Mesothelial cell of epicardium (in vitro differentiated cells): ENCODE measurements at regions not wholly inside any gene's neighbourhood (a gene's known extent, or its start where the extent isn't known, plus 50 kb on each side); places are given as distances from the start of the nearest gene placed in this dataset.

Source experiments
- DNase-seq, 2 experiments: peaks; one replicate each; pipeline ENCODE4 v3.0.0; 2021; ENCODE audit warnings: low spot score in 2 of 2; ENCODE audit not compliant: unreplicated experiment in 2 of 2
- H3K27ac Mint-ChIP-seq: 2 replicates; pipeline ENCODE4 v1.8.0; 2021; ENCODE audit warnings: mixed read lengths
- H3K27me3 Mint-ChIP-seq: 2 replicates; pipeline ENCODE4 v1.8.0; 2021; ENCODE audit warnings: low read depth, mixed read lengths
- H3K36me3 Mint-ChIP-seq: 2 replicates; pipeline ENCODE4 v1.8.0; 2021; ENCODE audit warnings: mixed read lengths
- H3K4me1 Mint-ChIP-seq: 2 replicates; pipeline ENCODE4 v1.8.0; 2021; ENCODE audit warnings: mixed read lengths
- H3K4me3 Mint-ChIP-seq: 2 replicates; pipeline ENCODE4 v1.8.0; 2021; ENCODE audit warnings: mild to moderate bottlenecking, moderate library complexity, mixed read lengths
- H3K9me3 Mint-ChIP-seq: 2 replicates; pipeline ENCODE4 v1.8.0; 2021; ENCODE audit warnings: mixed read lengths
- TF ChIP-seq, protein P1 (sequence below): fragments of 200-600 bp; sonication (generic); IDR thresholded peaks from one replicate; pipeline ENCODE4 v1.5.0; 2021; ENCODE audit warnings: antibody characterized with exemption; ENCODE audit not compliant: unreplicated experiment

DNA sequence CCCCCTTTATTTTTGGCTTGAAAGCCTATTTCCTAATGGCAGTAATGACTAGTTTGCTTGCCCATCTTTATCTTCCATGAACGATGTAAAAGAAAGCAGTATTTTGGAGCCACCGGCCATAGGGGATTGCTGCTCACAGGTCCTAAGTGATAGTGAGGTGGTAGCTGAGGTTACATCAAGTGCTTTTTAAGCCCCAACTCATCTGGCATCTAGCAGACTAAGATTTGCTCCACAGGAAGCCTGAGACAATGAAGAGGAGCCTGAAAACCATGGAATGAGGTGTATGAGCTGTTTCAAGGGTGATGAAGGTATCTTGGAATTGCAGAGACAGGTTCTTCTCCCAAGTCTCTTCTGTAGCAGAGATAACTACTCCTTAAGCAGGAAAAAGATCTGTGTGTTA is 496.3 kb downstream of the XPNPEP1 start:
- no peak overlapping the region for H3K27ac Mint-ChIP-seq

DNA sequence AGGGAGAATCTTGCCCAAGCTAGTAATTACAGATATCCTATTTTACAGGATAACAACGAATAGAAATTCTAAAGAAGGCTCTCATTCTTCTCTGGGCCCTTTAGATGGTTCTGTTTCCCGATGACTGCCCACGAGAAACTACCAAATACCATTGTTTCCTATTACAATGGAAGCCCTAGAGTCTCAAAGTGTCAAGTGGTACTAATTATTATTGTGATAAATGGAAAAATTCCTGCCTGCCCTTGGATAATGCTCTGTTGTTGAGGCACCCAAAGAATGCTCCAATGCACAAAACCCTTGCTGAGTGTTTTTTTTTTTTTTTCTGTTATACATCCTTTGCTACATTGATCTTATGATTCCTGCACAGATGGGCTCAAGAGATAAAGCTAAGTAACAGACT is 504.5 kb downstream of the XPNPEP1 start:
- no peaks in the 10 kb centered on the region for H3K27me3 Mint-ChIP-seq
- H3K36me3 Mint-ChIP-seq = no peaks in the 10 kb centered on the region
- peaks cover 11% of the 10 kb centered on the region for H3K9me3 Mint-ChIP-seq
- H3K4me3 Mint-ChIP-seq = no peak overlapping the region
- no peak overlapping the region for H3K27ac Mint-ChIP-seq
- DNase-seq = no peak
- TF ChIP-seq, protein P1, sequence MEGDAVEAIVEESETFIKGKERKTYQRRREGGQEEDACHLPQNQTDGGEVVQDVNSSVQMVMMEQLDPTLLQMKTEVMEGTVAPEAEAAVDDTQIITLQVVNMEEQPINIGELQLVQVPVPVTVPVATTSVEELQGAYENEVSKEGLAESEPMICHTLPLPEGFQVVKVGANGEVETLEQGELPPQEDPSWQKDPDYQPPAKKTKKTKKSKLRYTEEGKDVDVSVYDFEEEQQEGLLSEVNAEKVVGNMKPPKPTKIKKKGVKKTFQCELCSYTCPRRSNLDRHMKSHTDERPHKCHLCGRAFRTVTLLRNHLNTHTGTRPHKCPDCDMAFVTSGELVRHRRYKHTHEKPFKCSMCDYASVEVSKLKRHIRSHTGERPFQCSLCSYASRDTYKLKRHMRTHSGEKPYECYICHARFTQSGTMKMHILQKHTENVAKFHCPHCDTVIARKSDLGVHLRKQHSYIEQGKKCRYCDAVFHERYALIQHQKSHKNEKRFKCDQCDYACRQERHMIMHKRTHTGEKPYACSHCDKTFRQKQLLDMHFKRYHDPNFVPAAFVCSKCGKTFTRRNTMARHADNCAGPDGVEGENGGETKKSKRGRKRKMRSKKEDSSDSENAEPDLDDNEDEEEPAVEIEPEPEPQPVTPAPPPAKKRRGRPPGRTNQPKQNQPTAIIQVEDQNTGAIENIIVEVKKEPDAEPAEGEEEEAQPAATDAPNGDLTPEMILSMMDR = no peak
- H3K4me1 Mint-ChIP-seq = peaks cover 3% of the 10 kb centered on the region

More for the DNA sequence above, 496.3 kb downstream of the XPNPEP1 start:
- no peaks in the 10 kb centered on the region for H3K27me3 Mint-ChIP-seq
- H3K4me3 Mint-ChIP-seq = no peak overlapping the region
- no peaks in the 10 kb centered on the region for H3K36me3 Mint-ChIP-seq
- no peaks in the 10 kb centered on the region for H3K4me1 Mint-ChIP-seq
- DNase-seq = no peak
- H3K9me3 Mint-ChIP-seq = no peaks in the 10 kb centered on the region
- TF ChIP-seq, protein P1 = no peak

DNA sequence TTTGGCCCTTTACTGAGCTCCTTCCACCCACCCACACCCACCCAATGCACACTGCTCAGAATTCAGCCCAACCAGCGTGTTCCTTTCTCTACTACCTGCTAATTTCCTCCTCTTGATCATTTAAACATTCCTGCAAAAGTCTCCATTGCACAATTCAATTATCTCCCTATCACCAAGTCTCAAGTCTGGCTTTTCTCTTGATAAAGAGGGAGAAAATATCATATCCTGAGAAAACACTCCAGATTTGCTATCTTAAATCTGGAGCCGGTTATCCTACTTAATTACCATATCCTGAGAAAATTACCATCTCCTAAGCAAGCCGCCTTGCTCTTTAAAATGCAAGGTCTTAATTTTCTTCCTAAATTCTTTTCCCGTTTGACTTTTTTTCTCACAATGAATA is 505.5 kb downstream of the XPNPEP1 start:
- peaks cover 11% of the 10 kb centered on the region for H3K9me3 Mint-ChIP-seq
- H3K4me1 Mint-ChIP-seq = peaks cover 3% of the 10 kb centered on the region
- no peak overlapping the region for H3K4me3 Mint-ChIP-seq

DNA sequence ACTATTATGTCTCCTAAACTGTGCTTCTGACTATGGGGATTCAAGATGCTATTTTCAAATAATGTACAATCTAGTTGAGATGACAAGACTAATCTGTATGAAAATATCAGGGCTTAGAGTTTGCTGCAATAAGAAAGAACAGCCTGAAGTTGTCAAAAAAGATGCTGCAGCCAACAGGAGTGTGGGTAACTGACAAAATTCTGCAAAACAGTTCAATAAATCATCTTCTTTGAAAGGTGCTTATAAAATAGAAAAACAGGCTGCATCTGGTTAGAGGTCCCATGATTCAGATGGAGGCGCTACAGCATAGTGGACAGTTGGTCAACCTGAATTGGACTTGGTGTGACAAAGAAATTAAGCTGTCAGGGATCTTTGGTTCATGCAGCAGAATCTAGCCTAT is 511.0 kb downstream of the XPNPEP1 start:
- H3K9me3 Mint-ChIP-seq = peaks cover 6% of the 10 kb centered on the region
- H3K27me3 Mint-ChIP-seq = no peaks in the 10 kb centered on the region
- H3K27ac Mint-ChIP-seq = no peak overlapping the region
- H3K36me3 Mint-ChIP-seq = no peaks in the 10 kb centered on the region
- H3K4me1 Mint-ChIP-seq = no peaks in the 10 kb centered on the region
- H3K4me3 Mint-ChIP-seq = no peak overlapping the region
- DNase-seq = no peak
- TF ChIP-seq, protein P1 = no peak

More for the DNA sequence above, 505.5 kb downstream of the XPNPEP1 start:
- no peaks in the 10 kb centered on the region for H3K36me3 Mint-ChIP-seq
- TF ChIP-seq, protein P1 = no peak
- H3K27ac Mint-ChIP-seq = no peak overlapping the region
- DNase-seq = no peak
- H3K27me3 Mint-ChIP-seq = no peaks in the 10 kb centered on the region

DNA sequence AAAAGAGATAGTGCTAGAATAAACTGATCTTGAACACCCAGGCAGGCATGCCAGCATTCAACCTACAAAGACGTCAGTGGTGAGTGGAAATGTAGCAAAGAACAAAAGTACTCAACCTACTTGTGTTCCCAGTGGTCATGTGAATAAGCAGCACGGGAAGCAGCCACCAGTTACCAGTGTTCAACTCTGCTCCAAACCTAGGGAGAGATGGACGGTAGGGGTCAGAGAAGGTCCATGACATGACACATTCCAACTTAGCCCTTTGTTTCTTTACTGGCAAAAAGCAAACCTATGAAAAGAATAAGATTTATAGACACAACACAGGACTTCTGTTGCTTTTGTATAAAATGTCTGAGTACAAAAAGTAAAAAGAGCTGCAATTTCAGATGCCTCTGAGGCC is 511.4 kb downstream of the XPNPEP1 start:
- TF ChIP-seq, protein P1 = no peak
- no peak for DNase-seq
- Mint-ChIP-seq H3K9me3 (peaks cover 6% of the 10 kb centered on the region), H3K36me3 (no peaks in the 10 kb centered on the region), H3K4me3 (no peak overlapping the region), H3K27me3 (no peaks in the 10 kb centered on the region), H3K27ac (no peak overlapping the region), H3K4me1 (no peaks in the 10 kb centered on the region)

DNA sequence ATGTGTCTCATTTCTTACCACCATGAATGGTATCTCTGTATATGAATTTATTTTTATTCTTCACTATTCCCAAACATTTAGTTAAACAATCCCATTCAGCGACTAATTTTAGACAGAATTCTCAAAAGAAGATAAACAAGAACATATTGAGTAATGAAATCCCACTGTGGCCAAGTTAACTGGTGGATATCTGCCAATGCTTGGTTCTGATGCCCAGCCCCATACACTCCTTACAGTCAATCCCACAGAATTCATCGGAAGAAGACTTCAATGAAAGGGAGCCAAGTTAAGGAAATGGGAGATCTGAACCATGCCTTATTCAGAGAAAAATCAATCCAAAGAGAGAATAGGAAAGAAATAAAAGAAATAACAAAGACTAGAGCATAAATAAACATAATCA is 518.0 kb downstream of the XPNPEP1 start:
- H3K27me3 Mint-ChIP-seq = peaks cover 5% of the 10 kb centered on the region
- TF ChIP-seq, protein P1 = no peak
- H3K36me3 Mint-ChIP-seq = no peaks in the 10 kb centered on the region
- H3K4me1 Mint-ChIP-seq = no peaks in the 10 kb centered on the region
- no peak overlapping the region for H3K27ac Mint-ChIP-seq
- no peak overlapping the region for H3K4me3 Mint-ChIP-seq
- H3K9me3 Mint-ChIP-seq = no peaks in the 10 kb centered on the region
- no peak for DNase-seq
